Prostate gland (tissue), 2 donors: ENCODE measurements at regions not wholly inside any gene's neighbourhood (a gene's known extent, or its start where the extent isn't known, plus 50 kb on each side); places are given as distances from the start of the nearest gene placed in this dataset.

Experiments used
- DNase-seq: peaks from one replicate; pipeline ENCODE4 v3.0.0-alpha.2; 2019; ENCODE audit warnings: low spot score
- H3K27ac ChIP-seq, 2 donors: fragments of 200-600 bp; sonication (generic); 2 replicates each; pipeline ENCODE4 v1.5.1; 2017 to 2019
- H3K27me3 ChIP-seq: fragments of 200-600 bp; sonication (generic); replicated peaks from 2 replicates; pipeline ENCODE4 v1.5.1; 2019; ENCODE audit not compliant: insufficient read depth
- H3K36me3 ChIP-seq, 2 donors: fragments of 200-600 bp; sonication (generic); 1 replicate in 1 of 2; 2 replicates in 1 of 2; pipeline versions ENCODE4 v1.5.1 to v1.8.1; 2017 to 2019
- H3K4me1 ChIP-seq: fragments of 200-600 bp; sonication (generic); replicated peaks from 2 replicates; pipeline ENCODE4 v1.5.1; 2019
- H3K4me3 ChIP-seq, 2 donors: fragments of 200-600 bp; sonication (generic); 2 replicates each; pipeline ENCODE4 v1.5.1; 2017 to 2019
- H3K9me3 ChIP-seq: fragments of 200-600 bp; sonication (generic); 2 replicates; pipeline ENCODE4 v1.5.1; 2017
- CTCF ChIP-seq, 4 experiments: fragments of 200-600 bp in 2 of 4; fragments of 450-650 bp in 2 of 4; sonication (generic) in 2 of 4; IDR thresholded peaks; 1 replicate in 3 of 4; 2 replicates in 1 of 4; pipeline ENCODE4 v1.5.1; 2016 to 2019; ENCODE audit warnings: antibody characterized with exemption in 4 of 4, mild to moderate bottlenecking in 2 of 4, moderate library complexity in 2 of 4
- POLR2A ChIP-seq: fragments of 450-650 bp; IDR thresholded peaks from one replicate; pipeline ENCODE4 v1.6.1; 2016; ENCODE audit warnings: antibody characterized with exemption, mild to moderate bottlenecking
- POLR2AphosphoS5 ChIP-seq: sonication (generic); formaldehyde crosslinking; IDR thresholded peaks from one replicate; pipeline ENCODE4 v1.6.1; 2017; ENCODE audit warnings: antibody characterized with exemption
- WGBS: methylation state at CpG from one replicate; pipeline ENCODE4 v1.1.5; 2018; 5-methylcytosine and 5-hydroxymethylcytosine counted together
- intact Hi-C: fragments of 100-400 bp; cut with DNase I; formaldehyde crosslinking; loops from one replicate; pipeline ENCODE4 v1.14.2; 2022

DNA sequence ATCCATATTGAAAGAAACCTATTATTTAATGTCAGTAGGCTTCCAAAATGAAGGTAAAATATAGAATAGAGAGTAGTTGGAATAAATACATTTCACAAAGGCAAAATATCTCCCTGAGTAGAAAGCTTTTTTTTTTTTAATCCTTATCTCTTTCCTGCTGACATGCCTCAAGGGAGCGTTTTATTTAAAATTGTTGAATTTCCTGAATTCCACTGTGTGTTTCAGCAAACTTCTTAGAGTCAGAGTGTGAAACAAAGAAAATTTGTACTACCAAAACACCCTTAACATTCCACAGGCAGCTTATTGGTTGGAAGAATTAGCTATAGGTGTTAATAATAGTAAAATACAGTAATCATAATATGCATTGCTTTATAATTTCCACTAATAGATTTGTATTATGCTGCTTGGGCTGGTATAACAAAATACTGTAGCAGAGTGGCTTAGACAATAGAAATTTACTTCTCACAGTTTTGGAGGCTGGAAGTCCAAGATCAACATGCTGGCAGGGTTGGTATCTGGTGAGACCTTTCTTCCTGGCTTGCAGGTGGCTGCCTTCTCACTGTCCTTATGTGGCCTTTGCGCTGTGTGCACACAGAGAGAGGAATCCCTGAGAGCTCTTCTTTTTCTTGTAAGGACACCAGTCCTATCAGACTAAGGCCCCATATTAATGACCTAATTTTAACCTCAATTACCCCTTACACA is 468.4 kb upstream of the C1orf87 start:
- no peak for TF ChIP-seq POLR2AphosphoS5
- no peak for TF ChIP-seq CTCF (IDR thresholded peaks at IDR 0.05)
- TF ChIP-seq POLR2A = no peak
- no peaks in the 10 kb centered on the region for H3K27me3 ChIP-seq
- H3K36me3 ChIP-seq = no peaks in the 10 kb centered on the region
- no peaks in the 10 kb centered on the region for H3K4me1 ChIP-seq
- DNase-seq = no peak
- 76% methylated on average over 2 of the region's 2 CpGs for WGBS
- intact Hi-C loops = no loop called here
- H3K4me3 ChIP-seq = no peak overlapping the region
- no peaks in the 10 kb centered on the region for H3K9me3 ChIP-seq
- H3K27ac ChIP-seq = no peak overlapping the region

DNA sequence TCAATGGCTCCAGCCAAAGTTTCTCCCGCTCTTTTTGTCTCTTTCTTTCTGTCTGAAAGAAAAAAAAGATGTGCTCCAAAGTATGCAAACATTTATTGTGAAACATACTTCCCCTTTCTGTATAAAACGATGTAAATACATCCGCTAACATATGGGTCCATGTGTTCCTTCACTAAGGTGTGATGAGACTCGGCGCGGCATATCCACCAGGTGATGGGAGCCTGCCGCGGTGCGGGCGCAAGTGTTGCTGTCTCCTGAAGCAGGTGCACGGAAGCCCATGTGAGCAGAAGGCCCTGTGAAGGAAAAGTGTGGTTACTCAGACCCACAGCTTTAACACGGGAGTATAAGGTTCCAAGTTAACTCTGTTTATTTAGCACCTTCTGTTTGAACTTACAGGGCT is 466.6 kb upstream of the C1orf87 start:
- no peaks in the 10 kb centered on the region for H3K4me1 ChIP-seq
- WGBS = 91% methylated on average over 12 of the region's 12 CpGs
- intact Hi-C loops = no loop called here
- no peaks in the 10 kb centered on the region for H3K9me3 ChIP-seq
- TF ChIP-seq POLR2A = no peak
- no peak for TF ChIP-seq POLR2AphosphoS5
- no peak for TF ChIP-seq CTCF (IDR thresholded peaks at IDR 0.05)
- no peak overlapping the region for H3K27ac ChIP-seq
- no peak for DNase-seq
- no peaks in the 10 kb centered on the region for H3K36me3 ChIP-seq
- no peak overlapping the region for H3K4me3 ChIP-seq
- H3K27me3 ChIP-seq = no peaks in the 10 kb centered on the region

DNA sequence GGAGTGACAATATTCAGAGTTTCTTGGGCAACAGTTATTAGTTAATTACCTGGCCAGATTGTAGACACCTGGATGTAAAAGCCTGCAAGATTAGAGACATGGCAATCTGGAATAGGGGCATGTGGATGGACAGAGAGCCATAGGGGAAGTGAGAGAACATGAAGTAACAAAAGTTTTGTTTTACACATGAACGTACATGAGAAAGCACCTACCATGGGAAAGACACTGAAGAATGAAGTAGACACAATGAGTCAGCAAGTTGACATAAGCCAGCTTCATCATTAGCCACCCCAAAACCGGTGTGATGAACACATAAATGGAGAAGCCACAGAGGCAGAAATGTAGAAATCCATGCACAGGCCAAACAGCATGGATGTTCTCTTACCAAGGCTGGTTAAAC is 462.1 kb upstream of the C1orf87 start:
- intact Hi-C loops = no loop called here
- Histone ChIP-seq H3K4me1 (no peaks in the 10 kb centered on the region), H3K27me3 (no peaks in the 10 kb centered on the region), H3K36me3 (no peaks in the 10 kb centered on the region), H3K9me3 (no peaks in the 10 kb centered on the region), H3K4me3 (no peak overlapping the region), H3K27ac (no peak overlapping the region)
- no peak for DNase-seq
- TF ChIP-seq POLR2A = no peak
- TF ChIP-seq POLR2AphosphoS5 = no peak
- TF ChIP-seq CTCF (IDR thresholded peaks at IDR 0.05) = no peak
- 95% methylated on average over 2 of the region's 2 CpGs for WGBS

- TF ChIP-seq POLR2A = no peak
- TF ChIP-seq CTCF (IDR thresholded peaks at IDR 0.05) = no peak
- TF ChIP-seq POLR2AphosphoS5 = no peak
- no peak for DNase-seq
- H3K27me3 ChIP-seq = no peaks in the 10 kb centered on the region
- H3K4me3 ChIP-seq = no peak overlapping the region
- intact Hi-C loops = no loop called here
- H3K4me1 ChIP-seq = no peaks in the 10 kb centered on the region
- no peak overlapping the region for H3K27ac ChIP-seq
- no peaks in the 10 kb centered on the region for H3K9me3 ChIP-seq
- no peaks in the 10 kb centered on the region for H3K36me3 ChIP-seq
Observed at GRCh38 chr1:60527567-60527966, 454.0 kb upstream of the C1orf87 start.

- Histone ChIP-seq H3K27ac (no peak overlapping the region), H3K4me3 (no peak overlapping the region), H3K4me1 (no peaks in the 10 kb centered on the region), H3K27me3 (no peaks in the 10 kb centered on the region), H3K36me3 (no peaks in the 10 kb centered on the region), H3K9me3 (no peaks in the 10 kb centered on the region)
- TF ChIP-seq POLR2AphosphoS5 (no peak), CTCF (IDR thresholded peaks at IDR 0.05) (no peak), POLR2A (no peak)
- intact Hi-C loops = no loop called here
- no peak for DNase-seq
- WGBS = 66% methylated on average over 3 of the region's 3 CpGs
Observed at GRCh38 chr1:60516996-60517395, 443.4 kb upstream of the C1orf87 start.
